IPS-NIHi7 (cell line): ENCODE measurements at regions not wholly inside any gene's neighbourhood (a gene's known extent, or its start where the extent isn't known, plus 50 kb on each side); places are given as distances from the start of the nearest gene placed in this dataset.
A peak's percentile ranks its signal among the peaks of the same experiment; 100 is the strongest.
"Not testable (repeated sequence)": the region's sequence is repeated elsewhere in the genome, so short reads cannot be mapped to it uniquely, and the experiment has no call there.

Experiments
- DNase-seq: peaks from one replicate; pipeline ENCODE4 v3.0.0; 2012; ENCODE audit warnings: mixed read lengths; ENCODE audit errors: extremely low spot score

- no peak for DNase-seq
Observed at GRCh38 chrX:115357326-115358120, 68.0 kb downstream of the LUZP4 start.

- DNase-seq: not testable (repeated sequence)
Observed at GRCh38 chrX:115359508-115359907, 70.0 kb downstream of the LUZP4 start.

- DNase-seq: no peak
Observed at GRCh38 chrX:115360220-115360781, 70.8 kb downstream of the LUZP4 start.

GRCh38 chrX:115362334-115363095 is 73.0 kb downstream of the LUZP4 start:
- peak; percentile 55 for DNase-seq

DNA sequence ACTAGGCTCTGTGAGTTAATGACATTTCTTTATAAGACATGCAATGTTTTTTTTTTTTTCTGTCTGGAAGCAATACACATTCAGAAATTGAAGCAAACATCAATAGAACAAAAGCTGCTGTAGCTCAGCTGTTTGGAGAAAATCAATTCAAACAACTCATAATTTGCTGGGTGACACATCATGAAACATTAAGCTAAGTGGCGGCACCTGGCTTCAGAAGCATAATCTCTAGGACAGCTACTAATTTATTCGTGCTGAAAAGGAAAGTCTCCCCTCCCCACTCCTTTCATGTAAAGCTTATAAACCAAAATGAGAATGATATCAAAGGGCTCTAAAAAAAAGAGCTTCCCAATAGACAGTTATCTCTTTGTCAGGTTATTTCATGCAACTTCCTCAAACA is 73.9 kb downstream of the LUZP4 start:
- no peak for DNase-seq

- DNase-seq: no peak
Observed at GRCh38 chrX:115363897-115364296, 74.4 kb downstream of the LUZP4 start.

- no peak for DNase-seq
Observed at GRCh38 chrX:115364670-115365069, 75.2 kb downstream of the LUZP4 start.

GRCh38 chrX:115366535-115366934 is 77.0 kb downstream of the LUZP4 start:
- DNase-seq: no peak

GRCh38 chrX:115367455-115367854 is 77.9 kb downstream of the LUZP4 start:
- DNase-seq: peak; percentile 16

DNA sequence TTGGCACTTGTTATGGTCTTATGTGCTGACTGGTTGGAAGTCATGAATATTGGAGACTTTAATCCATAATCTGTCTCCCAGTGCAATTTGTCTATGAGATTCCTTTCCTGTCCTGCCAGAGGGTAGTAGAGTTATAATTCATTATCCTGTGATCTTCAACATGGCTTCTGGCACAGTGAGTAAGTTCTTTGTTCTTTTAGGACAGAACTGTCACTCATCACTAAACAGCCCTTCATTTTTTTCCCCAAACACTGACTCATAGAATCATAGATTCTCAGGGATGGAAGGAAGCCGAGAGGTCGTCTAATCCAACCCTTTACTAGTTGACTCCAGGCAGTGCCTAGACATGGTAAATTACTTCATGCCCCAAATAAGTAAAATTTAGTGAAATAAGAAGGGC is 78.4 kb downstream of the LUZP4 start:
- no peak for DNase-seq

DNA sequence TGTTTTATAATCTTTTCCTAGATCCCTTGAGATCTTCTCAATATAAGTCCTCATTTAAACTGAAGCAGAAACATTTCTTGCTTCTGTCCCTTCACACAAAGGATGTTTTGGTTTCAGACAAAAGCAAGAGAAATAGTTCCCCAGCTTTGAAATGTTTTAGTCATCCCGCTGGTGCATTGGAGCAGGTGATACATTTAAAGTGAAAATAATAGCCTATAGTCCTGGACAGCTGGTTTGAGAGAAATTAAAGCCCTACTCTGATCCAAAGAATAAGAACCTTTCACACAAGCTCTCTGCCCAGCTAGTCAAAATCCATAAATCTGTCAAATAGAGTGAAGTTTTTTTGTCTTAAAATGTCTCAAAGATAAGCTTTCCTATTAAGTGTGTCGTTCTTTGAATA is 79.4 kb downstream of the LUZP4 start:
- no peak for DNase-seq

GRCh38 chrX:115372152-115372551 is 82.6 kb downstream of the LUZP4 start:
- DNase-seq: peak; percentile 67

GRCh38 chrX:115373308-115373707 is 83.8 kb downstream of the LUZP4 start:
- no peak for DNase-seq

DNA sequence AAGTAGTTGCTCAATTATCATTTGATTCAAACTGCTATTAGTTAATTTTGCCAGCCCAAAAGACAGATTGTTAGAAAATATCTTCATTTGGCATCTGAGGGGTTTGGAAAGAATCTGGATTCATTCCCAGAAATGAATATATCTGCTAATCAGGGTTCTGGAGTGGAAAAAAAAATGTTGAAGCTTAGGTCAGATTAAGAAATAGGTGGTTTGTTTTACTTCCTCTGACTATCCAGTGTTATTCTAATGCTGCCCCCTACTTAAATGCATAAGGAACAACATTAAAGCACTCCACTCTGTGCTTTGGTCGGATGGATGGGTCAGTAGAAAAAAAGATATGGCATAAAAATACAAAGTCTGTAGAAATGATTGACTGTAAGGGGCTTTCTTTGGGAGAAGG is 89.0 kb downstream of the LUZP4 start:
- no peak for DNase-seq

DNA sequence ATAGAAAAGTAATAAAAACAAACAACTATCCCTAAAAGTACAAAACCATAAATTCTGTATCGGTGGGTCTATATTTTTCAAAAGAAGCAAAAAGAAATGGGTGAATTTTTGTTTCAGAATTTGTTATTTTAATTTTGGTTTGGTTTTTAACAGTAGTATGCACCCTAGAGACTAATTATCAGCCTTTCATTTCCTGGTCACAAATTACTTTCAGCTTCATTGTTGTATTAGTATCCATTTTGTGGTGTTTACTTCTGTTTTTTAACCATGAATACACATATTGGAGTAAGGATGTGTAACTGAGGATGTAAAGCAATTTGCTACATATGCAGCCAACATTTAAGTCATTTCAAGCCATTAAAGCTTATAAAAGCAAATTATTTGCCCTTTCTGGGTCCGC is 97.8 kb downstream of the LUZP4 start:
- no peak for DNase-seq

GRCh38 chrX:115388879-115389278 is 99.4 kb downstream of the LUZP4 start:
- DNase-seq: no peak

GRCh38 chrX:115390078-115390477 is 100.6 kb downstream of the LUZP4 start:
- DNase-seq: no peak

DNA sequence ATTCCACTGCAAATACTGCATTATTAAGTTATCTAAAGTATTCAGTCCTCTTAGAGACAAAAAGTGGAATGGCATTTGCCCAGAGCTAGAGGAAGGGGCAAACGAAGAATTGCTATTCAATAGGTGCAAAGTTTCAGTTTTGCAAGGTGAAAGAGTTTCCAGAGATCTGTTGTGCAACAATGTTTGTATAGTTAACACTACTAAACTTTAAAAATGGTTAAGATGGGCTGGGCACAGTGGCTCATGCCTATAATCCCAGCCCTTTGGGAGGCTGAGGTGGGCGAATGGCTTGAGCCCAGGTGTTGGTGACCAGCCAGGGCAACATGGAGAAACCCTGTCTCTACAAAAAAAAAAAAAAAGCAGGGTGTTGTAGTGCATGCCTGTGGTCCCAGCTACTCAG is 102.5 kb downstream of the LUZP4 start:
- DNase-seq: no peak

- DNase-seq: no peak
Observed at GRCh38 chrX:115392871-115393270, 103.4 kb downstream of the LUZP4 start.

GRCh38 chrX:115393271-115393670 is 103.8 kb downstream of the LUZP4 start:
- DNase-seq: no peak

DNA sequence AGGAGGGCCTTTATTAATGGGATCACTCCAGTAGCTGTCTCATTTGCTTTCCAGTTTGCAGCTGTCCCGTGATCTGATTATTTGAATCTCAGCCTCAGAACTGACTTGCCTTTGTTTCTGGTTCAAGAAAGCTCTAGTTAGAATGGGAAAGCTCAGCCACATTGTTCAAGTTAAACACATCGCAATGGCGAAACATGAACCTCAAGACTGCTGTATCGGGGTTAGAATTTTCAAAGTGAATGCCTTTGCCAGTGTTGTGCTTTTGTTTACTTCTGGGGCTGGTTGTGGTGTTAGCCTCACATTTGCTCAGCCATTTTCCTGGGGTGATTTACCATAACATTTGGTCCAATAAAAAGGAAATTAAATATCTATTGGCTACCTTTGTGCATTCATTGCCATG is 105.3 kb downstream of the LUZP4 start:
- DNase-seq: not testable (repeated sequence)

DNA sequence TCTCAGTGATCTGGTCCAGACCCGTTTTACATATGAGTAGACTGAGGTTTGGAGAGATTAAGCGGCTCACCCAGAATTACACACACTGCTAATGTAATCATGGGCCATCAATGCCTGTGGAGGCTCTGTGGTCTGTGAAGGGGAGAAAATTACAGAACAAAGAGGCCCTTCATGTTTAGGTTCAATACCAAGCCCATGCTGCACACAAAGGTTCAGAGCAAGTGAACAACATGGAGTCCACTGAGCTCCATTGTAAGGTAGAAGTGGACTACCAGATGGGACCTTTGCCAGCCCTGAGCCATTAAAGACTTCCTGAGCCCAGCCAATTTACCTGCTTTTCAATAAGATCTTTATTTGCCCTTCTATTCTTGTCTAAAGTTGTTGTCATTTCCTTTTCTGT is 109.8 kb downstream of the LUZP4 start:
- no peak for DNase-seq

DNA sequence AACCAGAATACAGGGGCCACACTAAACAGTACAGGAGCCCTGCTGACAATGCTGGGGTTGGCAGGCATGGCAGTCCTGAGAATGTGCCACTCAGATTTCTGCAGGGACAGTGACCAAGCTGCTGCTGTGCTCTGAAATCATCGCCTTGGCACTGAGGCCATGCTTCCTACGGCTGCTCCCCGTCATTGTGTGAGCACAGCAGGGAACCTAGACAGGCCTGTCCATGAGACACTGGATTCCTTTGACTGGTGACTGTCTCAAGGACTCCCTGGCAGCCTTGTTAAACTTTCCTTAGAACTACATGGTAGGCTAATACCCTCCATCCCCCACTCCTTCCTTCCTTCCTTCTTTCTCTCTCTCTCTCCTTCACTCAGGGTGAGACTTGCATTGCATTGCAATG is 111.4 kb downstream of the LUZP4 start:
- peak; percentile 26 for DNase-seq
